HEK293 (cell line): ENCODE measurements at regions not wholly inside any gene's neighbourhood (a gene's known extent, or its start where the extent isn't known, plus 50 kb on each side); places are given as distances from the start of the nearest gene placed in this dataset.

ENCODE experiments used
- CTCF ChIP-seq: fragments of 450-650 bp; formaldehyde crosslinking; IDR thresholded peaks from 2 replicates; pipeline ENCODE4 v1.5.1; 2016; ENCODE audit warnings: missing biosample characterization, missing genetic modification characterization
- HIC1 ChIP-seq: fragments of 450-650 bp; formaldehyde crosslinking; IDR thresholded peaks from 2 replicates; pipeline ENCODE4 v1.5.1; 2016; ENCODE audit warnings: missing biosample characterization, missing genetic modification characterization
- SP3 ChIP-seq: fragments of 450-650 bp; formaldehyde crosslinking; IDR thresholded peaks from 2 replicates; pipeline ENCODE4 v1.5.1; 2016; ENCODE audit warnings: missing biosample characterization, missing genetic modification characterization
- TCF7L2 ChIP-seq: IDR thresholded peaks from 2 replicates; pipeline ENCODE4 v1.6.1; 2011; ENCODE audit warnings: low read depth, mild to moderate bottlenecking, inconsistent platforms, low read length, moderate library complexity, borderline replicate concordance
- TSHZ1 ChIP-seq: fragments of 450-650 bp; formaldehyde crosslinking; IDR thresholded peaks from 2 replicates; pipeline ENCODE4 v1.5.1; 2016; ENCODE audit warnings: missing biosample characterization, missing genetic modification characterization, borderline replicate concordance
- ZBTB20 ChIP-seq: fragments of 450-650 bp; formaldehyde crosslinking; IDR thresholded peaks from 2 replicates; pipeline ENCODE4 v1.5.1; 2016; ENCODE audit warnings: missing biosample characterization, missing genetic modification characterization
- ZNF311 ChIP-seq: fragments of 450-650 bp; formaldehyde crosslinking; IDR thresholded peaks from 2 replicates; pipeline ENCODE4 v1.5.1; 2017; ENCODE audit warnings: missing biosample characterization, missing genetic modification characterization, borderline replicate concordance
- ZNF350 ChIP-seq: fragments of 450-650 bp; formaldehyde crosslinking; IDR thresholded peaks from 2 replicates; pipeline ENCODE4 v1.5.0; 2017; ENCODE audit warnings: missing biosample characterization, mild to moderate bottlenecking, missing genetic modification characterization
- ZNF639 ChIP-seq: fragments of 450-650 bp; formaldehyde crosslinking; IDR thresholded peaks from 2 replicates; pipeline ENCODE4 v1.5.1; 2016; ENCODE audit warnings: missing biosample characterization, missing genetic modification characterization
- ZNF792 ChIP-seq: fragments of 450-650 bp; formaldehyde crosslinking; IDR thresholded peaks from 2 replicates; pipeline ENCODE4 v1.5.1; 2016; ENCODE audit warnings: missing biosample characterization, missing genetic modification characterization
- ZSCAN30 ChIP-seq: fragments of 450-650 bp; IDR thresholded peaks from 2 replicates; pipeline ENCODE4 v1.5.1; 2018; ENCODE audit warnings: missing biosample characterization, mild to moderate bottlenecking, missing genetic modification characterization, moderate library complexity

GRCh38 chr18:41351430-41351829 is 603.6 kb upstream of the PIK3C3 start:
- TF ChIP-seq HIC1 (tag by site-specific recombination) (no peak), TCF7L2 (no peak), CTCF (tag by site-specific recombination) (no peak), ZBTB20 (tag by site-specific recombination) (no peak), ZNF350 (tag by site-specific recombination) (no peak), SP3 (tag by site-specific recombination) (no peak), ZNF311 (tag by site-specific recombination) (no peak), ZSCAN30 (tag by site-specific recombination) (no peak), TSHZ1 (tag by site-specific recombination) (no peak), ZNF792 (tag by site-specific recombination) (no peak), ZNF639 (tag by site-specific recombination) (no peak)
